ENCODE measurements at regions not wholly inside any gene's neighbourhood (a gene's known extent, or its start where the extent isn't known, plus 50 kb on each side); places are given as distances from the start of the nearest gene placed in this dataset.

DNA sequence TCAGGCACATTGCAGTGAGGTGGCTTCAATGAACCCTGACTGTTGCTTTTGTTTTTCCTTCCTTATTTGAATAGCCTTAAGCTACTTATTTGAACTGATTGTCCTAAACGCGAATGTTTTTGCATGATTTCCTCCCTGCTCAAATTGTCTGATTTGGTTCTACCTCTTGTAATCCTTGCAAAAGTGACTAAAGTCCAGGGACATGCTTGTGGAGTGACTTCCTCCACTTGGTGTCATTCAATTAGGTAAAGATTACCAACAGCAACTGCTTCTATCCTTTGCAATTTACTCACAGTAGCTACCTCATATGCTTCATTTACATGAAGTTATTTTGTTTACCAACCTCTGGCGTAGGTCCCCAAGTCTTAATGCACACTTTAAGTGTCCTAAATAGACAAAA lies 295.9 kb upstream of the TMEM229A start (continued):
- no peak for TF ChIP-seq RAD21 (IDR thresholded peaks at IDR 0.05 in 1 of 2, conservative IDR thresholded peaks at IDR 0.05 in 1 of 2; ENCODE audit: low read depth in 2 of 2, low read length in 2 of 2)
- TF ChIP-seq, protein P1, sequence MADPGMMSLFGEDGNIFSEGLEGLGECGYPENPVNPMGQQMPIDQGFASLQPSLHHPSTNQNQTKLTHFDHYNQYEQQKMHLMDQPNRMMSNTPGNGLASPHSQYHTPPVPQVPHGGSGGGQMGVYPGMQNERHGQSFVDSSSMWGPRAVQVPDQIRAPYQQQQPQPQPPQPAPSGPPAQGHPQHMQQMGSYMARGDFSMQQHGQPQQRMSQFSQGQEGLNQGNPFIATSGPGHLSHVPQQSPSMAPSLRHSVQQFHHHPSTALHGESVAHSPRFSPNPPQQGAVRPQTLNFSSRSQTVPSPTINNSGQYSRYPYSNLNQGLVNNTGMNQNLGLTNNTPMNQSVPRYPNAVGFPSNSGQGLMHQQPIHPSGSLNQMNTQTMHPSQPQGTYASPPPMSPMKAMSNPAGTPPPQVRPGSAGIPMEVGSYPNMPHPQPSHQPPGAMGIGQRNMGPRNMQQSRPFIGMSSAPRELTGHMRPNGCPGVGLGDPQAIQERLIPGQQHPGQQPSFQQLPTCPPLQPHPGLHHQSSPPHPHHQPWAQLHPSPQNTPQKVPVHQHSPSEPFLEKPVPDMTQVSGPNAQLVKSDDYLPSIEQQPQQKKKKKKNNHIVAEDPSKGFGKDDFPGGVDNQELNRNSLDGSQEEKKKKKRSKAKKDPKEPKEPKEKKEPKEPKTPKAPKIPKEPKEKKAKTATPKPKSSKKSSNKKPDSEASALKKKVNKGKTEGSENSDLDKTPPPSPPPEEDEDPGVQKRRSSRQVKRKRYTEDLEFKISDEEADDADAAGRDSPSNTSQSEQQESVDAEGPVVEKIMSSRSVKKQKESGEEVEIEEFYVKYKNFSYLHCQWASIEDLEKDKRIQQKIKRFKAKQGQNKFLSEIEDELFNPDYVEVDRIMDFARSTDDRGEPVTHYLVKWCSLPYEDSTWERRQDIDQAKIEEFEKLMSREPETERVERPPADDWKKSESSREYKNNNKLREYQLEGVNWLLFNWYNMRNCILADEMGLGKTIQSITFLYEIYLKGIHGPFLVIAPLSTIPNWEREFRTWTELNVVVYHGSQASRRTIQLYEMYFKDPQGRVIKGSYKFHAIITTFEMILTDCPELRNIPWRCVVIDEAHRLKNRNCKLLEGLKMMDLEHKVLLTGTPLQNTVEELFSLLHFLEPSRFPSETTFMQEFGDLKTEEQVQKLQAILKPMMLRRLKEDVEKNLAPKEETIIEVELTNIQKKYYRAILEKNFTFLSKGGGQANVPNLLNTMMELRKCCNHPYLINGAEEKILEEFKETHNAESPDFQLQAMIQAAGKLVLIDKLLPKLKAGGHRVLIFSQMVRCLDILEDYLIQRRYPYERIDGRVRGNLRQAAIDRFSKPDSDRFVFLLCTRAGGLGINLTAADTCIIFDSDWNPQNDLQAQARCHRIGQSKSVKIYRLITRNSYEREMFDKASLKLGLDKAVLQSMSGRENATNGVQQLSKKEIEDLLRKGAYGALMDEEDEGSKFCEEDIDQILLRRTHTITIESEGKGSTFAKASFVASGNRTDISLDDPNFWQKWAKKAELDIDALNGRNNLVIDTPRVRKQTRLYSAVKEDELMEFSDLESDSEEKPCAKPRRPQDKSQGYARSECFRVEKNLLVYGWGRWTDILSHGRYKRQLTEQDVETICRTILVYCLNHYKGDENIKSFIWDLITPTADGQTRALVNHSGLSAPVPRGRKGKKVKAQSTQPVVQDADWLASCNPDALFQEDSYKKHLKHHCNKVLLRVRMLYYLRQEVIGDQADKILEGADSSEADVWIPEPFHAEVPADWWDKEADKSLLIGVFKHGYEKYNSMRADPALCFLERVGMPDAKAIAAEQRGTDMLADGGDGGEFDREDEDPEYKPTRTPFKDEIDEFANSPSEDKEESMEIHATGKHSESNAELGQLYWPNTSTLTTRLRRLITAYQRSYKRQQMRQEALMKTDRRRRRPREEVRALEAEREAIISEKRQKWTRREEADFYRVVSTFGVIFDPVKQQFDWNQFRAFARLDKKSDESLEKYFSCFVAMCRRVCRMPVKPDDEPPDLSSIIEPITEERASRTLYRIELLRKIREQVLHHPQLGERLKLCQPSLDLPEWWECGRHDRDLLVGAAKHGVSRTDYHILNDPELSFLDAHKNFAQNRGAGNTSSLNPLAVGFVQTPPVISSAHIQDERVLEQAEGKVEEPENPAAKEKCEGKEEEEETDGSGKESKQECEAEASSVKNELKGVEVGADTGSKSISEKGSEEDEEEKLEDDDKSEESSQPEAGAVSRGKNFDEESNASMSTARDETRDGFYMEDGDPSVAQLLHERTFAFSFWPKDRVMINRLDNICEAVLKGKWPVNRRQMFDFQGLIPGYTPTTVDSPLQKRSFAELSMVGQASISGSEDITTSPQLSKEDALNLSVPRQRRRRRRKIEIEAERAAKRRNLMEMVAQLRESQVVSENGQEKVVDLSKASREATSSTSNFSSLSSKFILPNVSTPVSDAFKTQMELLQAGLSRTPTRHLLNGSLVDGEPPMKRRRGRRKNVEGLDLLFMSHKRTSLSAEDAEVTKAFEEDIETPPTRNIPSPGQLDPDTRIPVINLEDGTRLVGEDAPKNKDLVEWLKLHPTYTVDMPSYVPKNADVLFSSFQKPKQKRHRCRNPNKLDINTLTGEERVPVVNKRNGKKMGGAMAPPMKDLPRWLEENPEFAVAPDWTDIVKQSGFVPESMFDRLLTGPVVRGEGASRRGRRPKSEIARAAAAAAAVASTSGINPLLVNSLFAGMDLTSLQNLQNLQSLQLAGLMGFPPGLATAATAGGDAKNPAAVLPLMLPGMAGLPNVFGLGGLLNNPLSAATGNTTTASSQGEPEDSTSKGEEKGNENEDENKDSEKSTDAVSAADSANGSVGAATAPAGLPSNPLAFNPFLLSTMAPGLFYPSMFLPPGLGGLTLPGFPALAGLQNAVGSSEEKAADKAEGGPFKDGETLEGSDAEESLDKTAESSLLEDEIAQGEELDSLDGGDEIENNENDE (IDR thresholded peaks at IDR 0.05; ENCODE audit: insufficient replicate concordance, low read length), result no peak
